ENCODE measurements at regions not wholly inside any gene's neighbourhood (a gene's known extent, or its start where the extent isn't known, plus 50 kb on each side); places are given as distances from the start of the nearest gene placed in this dataset.
A peak's percentile ranks its signal among the peaks of the same experiment; 100 is the strongest.

DNA sequence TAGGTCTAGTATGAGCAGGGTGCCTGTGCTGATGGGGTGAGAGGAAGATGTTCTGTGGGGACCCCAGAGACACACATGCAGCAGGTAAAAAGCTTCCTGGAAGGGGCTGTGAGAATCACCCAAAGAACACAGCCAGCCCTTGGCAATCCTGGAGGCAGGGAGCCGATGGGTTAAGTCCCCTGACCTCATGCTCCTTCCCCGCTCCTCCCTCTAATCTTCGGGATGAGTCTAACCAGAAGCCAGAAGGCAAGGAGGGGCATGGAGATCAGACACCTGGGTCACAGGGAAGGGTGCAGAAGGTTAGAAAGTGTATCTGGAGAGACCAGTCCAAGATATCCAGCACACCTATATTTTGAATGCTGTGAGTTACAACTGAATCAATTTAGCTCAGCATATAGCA is 274.1 kb upstream of the PAPPA start:
- H3K4me3 ChIP-seq (replicated peaks; ENCODE audit: low read depth, low read length), result no peak overlapping the region
- no peak for DNase-seq (ENCODE audit: extremely low read depth, low read depth)
- no peak for TF ChIP-seq CTCF (IDR thresholded peaks at IDR 0.05; ENCODE audit: low read depth, low read length, missing control alignments)

DNA sequence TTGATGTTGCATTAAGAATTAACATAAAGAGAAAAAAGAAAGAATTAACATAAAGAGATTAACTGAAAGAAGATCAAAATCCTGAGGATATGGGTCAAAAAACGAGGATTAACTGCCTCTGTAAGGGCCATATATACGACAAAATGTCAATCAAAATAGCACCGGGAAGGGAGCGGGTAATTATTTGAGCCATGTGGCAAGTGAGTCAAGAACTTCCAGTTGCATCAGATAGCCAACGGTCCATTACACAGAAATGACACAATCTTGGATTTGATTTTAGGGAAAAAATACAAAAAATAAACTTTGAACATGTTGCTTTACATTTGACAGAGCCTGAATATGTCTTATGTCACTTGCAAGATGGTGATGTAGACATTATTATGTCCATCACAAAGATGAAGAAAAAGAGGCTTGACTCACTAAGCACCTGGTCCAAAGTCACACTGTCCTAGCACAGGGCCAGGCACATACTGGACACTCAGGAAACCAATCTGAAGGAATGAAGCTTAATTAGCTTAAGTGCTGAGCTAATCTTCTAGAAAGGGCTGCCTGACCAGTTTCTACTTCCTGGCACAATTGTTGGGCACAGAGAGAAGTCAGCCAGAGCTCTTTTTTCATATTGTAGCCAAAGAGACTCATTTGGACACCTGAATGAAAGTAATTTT is 273.2 kb upstream of the PAPPA start:
- no peak for DNase-seq (ENCODE audit: extremely low read depth, low read depth)
- no peak overlapping the region for H3K4me3 ChIP-seq (replicated peaks; ENCODE audit: low read depth, low read length)
- no peak for TF ChIP-seq CTCF (IDR thresholded peaks at IDR 0.05; ENCODE audit: low read depth, low read length, missing control alignments)

- no peak for DNase-seq (ENCODE audit: extremely low read depth, low read depth)
- no peak for TF ChIP-seq CTCF (IDR thresholded peaks at IDR 0.05; ENCODE audit: low read depth, low read length, missing control alignments)
- H3K4me3 ChIP-seq (replicated peaks; ENCODE audit: low read depth, low read length), result no peak overlapping the region
Measured at GRCh38 chr9:115882911-115883310, 270.7 kb upstream of the PAPPA start.

DNA sequence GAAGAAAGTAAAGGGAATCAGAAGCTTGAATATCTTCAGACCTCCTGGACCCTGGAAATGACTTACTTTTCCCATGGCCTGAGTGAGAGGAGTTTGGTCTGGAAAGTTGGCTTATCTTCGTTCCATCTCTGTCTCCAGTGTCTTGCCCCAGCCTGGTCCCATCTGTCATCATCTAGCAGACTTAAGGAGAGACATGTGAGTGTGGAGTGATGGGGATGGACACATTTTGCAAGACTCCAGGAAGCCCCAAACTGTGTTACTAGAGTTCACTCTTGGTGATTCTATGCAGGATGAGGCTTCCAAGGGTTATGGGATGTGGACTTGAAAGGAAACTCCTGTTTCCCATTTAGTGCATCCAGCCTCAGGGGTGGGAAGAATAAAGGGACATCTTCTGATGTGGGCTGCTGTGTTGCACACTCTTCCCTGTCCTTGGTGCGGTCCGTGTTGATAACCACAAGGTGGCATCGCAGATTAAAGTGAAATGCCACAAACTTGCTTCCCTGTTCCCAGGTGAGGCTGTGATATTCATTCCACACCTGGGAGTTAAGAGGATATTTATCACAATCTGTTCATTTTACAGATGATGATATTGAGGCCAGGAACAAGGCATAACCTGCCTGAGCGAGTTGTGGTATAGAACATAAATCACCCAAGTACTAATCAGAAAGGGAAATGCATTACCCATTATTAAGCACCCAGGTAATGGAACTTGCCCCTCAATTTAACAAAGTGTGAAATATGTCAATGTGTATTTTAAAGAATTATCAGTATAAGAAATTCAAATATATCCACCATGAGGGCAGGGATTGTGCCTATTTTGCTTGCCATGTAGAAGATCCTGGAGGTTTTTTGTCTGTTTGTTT is 269.9 kb upstream of the PAPPA start:
- DNase-seq (ENCODE audit: extremely low read depth, low read depth), result peak; percentile 26
- no peak overlapping the region for H3K4me3 ChIP-seq (replicated peaks; ENCODE audit: low read depth, low read length)
- TF ChIP-seq CTCF (IDR thresholded peaks at IDR 0.05; ENCODE audit: low read depth, low read length, missing control alignments), result peak; percentile 72

GRCh38 chr9:115884846-115885245 is 268.7 kb upstream of the PAPPA start:
- TF ChIP-seq CTCF (IDR thresholded peaks at IDR 0.05; ENCODE audit: low read depth, low read length, missing control alignments), result no peak
- H3K4me3 ChIP-seq (replicated peaks; ENCODE audit: low read depth, low read length), result no peak overlapping the region
- no peak for DNase-seq (ENCODE audit: extremely low read depth, low read depth)

DNA sequence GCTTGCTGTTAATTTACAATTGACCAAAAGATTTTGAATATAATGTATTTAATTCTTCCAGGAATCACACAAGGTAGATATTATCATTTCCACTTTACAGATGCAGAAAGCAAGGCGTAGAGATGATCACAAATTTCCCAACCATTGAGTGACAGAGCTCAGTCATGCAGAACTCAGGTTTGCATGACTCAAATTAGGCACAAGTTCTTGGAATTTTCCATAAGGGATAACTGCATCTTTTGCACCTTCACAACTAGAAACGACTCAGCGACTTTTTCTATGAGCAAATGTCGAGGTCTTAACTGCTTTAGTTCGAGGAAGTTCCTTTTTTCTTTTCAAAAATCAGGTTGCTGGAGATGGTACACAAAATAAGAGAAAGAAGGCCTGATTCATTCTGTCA is 265.5 kb upstream of the PAPPA start:
- H3K4me3 ChIP-seq (replicated peaks; ENCODE audit: low read depth, low read length), result no peak overlapping the region
- DNase-seq (ENCODE audit: extremely low read depth, low read depth), result no peak
- no peak for TF ChIP-seq CTCF (IDR thresholded peaks at IDR 0.05; ENCODE audit: low read depth, low read length, missing control alignments)

All from HFF-Myc (cell line).